BE2C (cell line): ENCODE measurements at regions not wholly inside any gene's neighbourhood (a gene's known extent, or its start where the extent isn't known, plus 50 kb on each side); places are given as distances from the start of the nearest gene placed in this dataset.

Experiments used
- DNase-seq: peaks from one replicate; pipeline ENCODE4 v3.0.0-alpha.2; 2020
- H3K27me3 ChIP-seq: fragments of 250-450 bp; sonication (Bioruptor Pico); 2 replicates; pipeline ENCODE4 v1.5.1; 2020; ENCODE audit warnings: mild to moderate bottlenecking
- H3K36me3 ChIP-seq: fragments of 250-450 bp; sonication (Bioruptor Pico); 2 replicates; pipeline ENCODE4 v1.5.1; 2020; ENCODE audit warnings: mild to moderate bottlenecking
- H3K4me1 ChIP-seq: fragments of 250-450 bp; sonication (Bioruptor Pico); 2 replicates; pipeline ENCODE4 v1.5.1; 2020
- H3K4me3 ChIP-seq: 2 replicates; pipeline ENCODE4 v1.5.1; 2011; ENCODE audit warnings: low read depth, low read length
- H3K9me3 ChIP-seq: fragments of 250-450 bp; sonication (Bioruptor Pico); 2 replicates; pipeline ENCODE4 v1.5.1; 2020
- CTCF ChIP-seq: IDR thresholded peaks from 2 replicates; pipeline ENCODE4 v1.5.1; 2012; ENCODE audit warnings: mild to moderate bottlenecking, low read depth, low read length

- no peaks in the 10 kb centered on the region for H3K4me1 ChIP-seq
- H3K27me3 ChIP-seq, result no peaks in the 10 kb centered on the region
- H3K4me3 ChIP-seq, result no peak overlapping the region
- H3K36me3 ChIP-seq, result no peaks in the 10 kb centered on the region
- DNase-seq, result no peak
- no peaks in the 10 kb centered on the region for H3K9me3 ChIP-seq
- TF ChIP-seq CTCF, result no peak
Measured at GRCh38 chr6:82063574-82063973, 184.0 kb downstream of the IBTK start.

GRCh38 chr6:82062219-82062618 is 185.3 kb downstream of the IBTK start:
- TF ChIP-seq CTCF, result no peak
- Histone ChIP-seq H3K27me3 (no peaks in the 10 kb centered on the region), H3K4me1 (no peaks in the 10 kb centered on the region), H3K36me3 (no peaks in the 10 kb centered on the region), H3K4me3 (no peak overlapping the region), H3K9me3 (no peaks in the 10 kb centered on the region)
- no peak for DNase-seq

GRCh38 chr6:82057846-82058554 is 189.5 kb downstream of the IBTK start:
- Histone ChIP-seq H3K4me1 (no peaks in the 10 kb centered on the region), H3K27me3 (no peaks in the 10 kb centered on the region), H3K9me3 (no peaks in the 10 kb centered on the region), H3K36me3 (no peaks in the 10 kb centered on the region), H3K4me3 (no peak overlapping the region)
- TF ChIP-seq CTCF, result no peak
- DNase-seq, result no peak

DNA sequence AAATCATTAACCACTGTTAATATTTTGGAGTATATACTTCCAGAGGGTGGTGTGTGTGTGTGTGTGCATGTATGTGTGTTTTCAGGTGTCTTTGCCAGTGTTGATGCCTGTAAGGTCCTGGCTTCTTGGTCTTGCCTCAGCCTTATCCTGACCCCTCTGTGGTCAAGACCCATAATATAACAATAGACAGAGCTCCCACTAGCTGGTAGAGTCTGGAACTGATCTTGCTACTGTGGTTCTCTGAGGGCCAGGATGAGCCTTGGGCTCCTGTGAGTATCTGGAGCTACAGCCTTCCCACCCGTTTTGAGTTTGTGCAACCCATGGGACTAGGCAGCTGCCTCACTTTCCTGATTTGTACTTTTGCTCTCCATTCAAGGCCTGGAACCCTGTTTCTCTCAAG is 191.0 kb downstream of the IBTK start:
- no peaks in the 10 kb centered on the region for H3K27me3 ChIP-seq
- H3K4me3 ChIP-seq, result no peak overlapping the region
- H3K36me3 ChIP-seq, result no peaks in the 10 kb centered on the region
- H3K9me3 ChIP-seq, result no peaks in the 10 kb centered on the region
- H3K4me1 ChIP-seq, result no peaks in the 10 kb centered on the region
- no peak for DNase-seq
- no peak for TF ChIP-seq CTCF

DNA sequence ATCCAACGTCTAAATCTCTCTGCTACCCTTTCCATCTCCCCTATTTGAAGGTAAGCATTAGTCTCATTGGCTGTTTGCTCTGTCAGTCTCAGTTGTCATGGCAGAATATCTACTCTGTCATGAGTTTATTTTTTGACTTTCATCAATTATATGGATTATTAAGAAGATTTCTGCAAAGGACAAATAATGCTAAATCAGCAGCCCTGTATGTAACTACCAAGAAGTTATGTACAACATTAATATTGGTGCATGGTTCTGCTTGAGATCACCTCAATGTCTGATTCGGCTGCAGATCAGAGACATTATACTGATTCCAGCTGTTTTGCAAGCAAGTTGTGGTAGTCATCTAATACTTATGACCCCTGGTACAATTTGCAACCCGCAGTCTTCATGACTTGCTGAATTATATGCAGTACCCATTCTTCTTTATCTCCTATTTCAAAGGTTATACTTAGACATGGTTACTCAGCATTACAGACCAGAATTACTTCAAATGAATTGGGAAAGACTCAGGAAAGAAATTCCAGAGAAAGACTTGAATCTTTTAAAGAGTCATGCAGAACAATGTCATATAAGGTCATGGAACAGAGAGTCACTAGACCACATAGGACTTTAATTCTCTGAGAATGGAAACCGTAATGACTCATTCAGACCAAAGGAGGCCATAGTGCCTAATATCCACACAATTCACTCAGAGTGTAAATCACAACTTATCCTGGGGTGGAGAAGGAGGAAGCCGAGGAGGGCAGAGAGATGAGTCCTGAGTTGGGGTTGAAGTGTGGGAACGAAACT is 201.4 kb downstream of the IBTK start:
- H3K4me1 ChIP-seq, result no peaks in the 10 kb centered on the region
- H3K4me3 ChIP-seq, result no peak overlapping the region
- no peak for DNase-seq
- H3K27me3 ChIP-seq, result no peaks in the 10 kb centered on the region
- no peaks in the 10 kb centered on the region for H3K9me3 ChIP-seq
- no peaks in the 10 kb centered on the region for H3K36me3 ChIP-seq
- no peak for TF ChIP-seq CTCF
